ENCODE measurements at regions not wholly inside any gene's neighbourhood (a gene's known extent, or its start where the extent isn't known, plus 50 kb on each side); places are given as distances from the start of the nearest gene placed in this dataset.
"Not testable (repeated sequence)": the region's sequence is repeated elsewhere in the genome, so short reads cannot be mapped to it uniquely, and the experiment has no call there.

GRCh38 chr2:200173691-200174090 is 132.8 kb upstream of the SPATS2L start:
- DNase-seq (ENCODE audit: low spot score): no peak

GRCh38 chr2:200174433-200175216 is 131.9 kb upstream of the SPATS2L start:
- DNase-seq (ENCODE audit: low spot score): no peak

GRCh38 chr2:200177971-200178911 is 128.3 kb upstream of the SPATS2L start:
- no peak for DNase-seq (ENCODE audit: low spot score)

GRCh38 chr2:200179151-200179550 is 127.3 kb upstream of the SPATS2L start:
- no peak for DNase-seq (ENCODE audit: low spot score)

GRCh38 chr2:200180943-200181342 is 125.5 kb upstream of the SPATS2L start:
- DNase-seq (ENCODE audit: low spot score): no peak

GRCh38 chr2:200181755-200182154 is 124.7 kb upstream of the SPATS2L start:
- no peak for DNase-seq (ENCODE audit: low spot score)

- no peak for DNase-seq (ENCODE audit: low spot score)
Observed at GRCh38 chr2:200184748-200185627, 121.5 kb upstream of the SPATS2L start.

GRCh38 chr2:200185628-200186000 is 120.9 kb upstream of the SPATS2L start:
- DNase-seq (ENCODE audit: low spot score): no peak

GRCh38 chr2:200186002-200186401 is 120.5 kb upstream of the SPATS2L start:
- DNase-seq (ENCODE audit: low spot score): no peak

- no peak for DNase-seq (ENCODE audit: low spot score)
Observed at GRCh38 chr2:200188876-200189275, 117.6 kb upstream of the SPATS2L start.

- DNase-seq (ENCODE audit: low spot score): peak; percentile 51
Observed at GRCh38 chr2:200189964-200190363, 116.5 kb upstream of the SPATS2L start.

- no peak for DNase-seq (ENCODE audit: low spot score)
Observed at GRCh38 chr2:200193331-200193730, 113.2 kb upstream of the SPATS2L start.

- no peak for DNase-seq (ENCODE audit: low spot score)
Observed at GRCh38 chr2:200193791-200194190, 112.7 kb upstream of the SPATS2L start.

- no peak for DNase-seq (ENCODE audit: low spot score)
Observed at GRCh38 chr2:200194746-200195145, 111.7 kb upstream of the SPATS2L start.

- no peak for DNase-seq (ENCODE audit: low spot score)
Observed at GRCh38 chr2:200199005-200199404, 107.5 kb upstream of the SPATS2L start.

GRCh38 chr2:200199576-200200263 is 106.8 kb upstream of the SPATS2L start:
- no peak for DNase-seq (ENCODE audit: low spot score)

- not testable (repeated sequence) for DNase-seq (ENCODE audit: low spot score)
Observed at GRCh38 chr2:200201839-200202238, 104.7 kb upstream of the SPATS2L start.

- DNase-seq (ENCODE audit: low spot score): no peak
Observed at GRCh38 chr2:200203381-200203827, 103.1 kb upstream of the SPATS2L start.

- no peak for DNase-seq (ENCODE audit: low spot score)
Observed at GRCh38 chr2:200208041-200208440, 98.5 kb upstream of the SPATS2L start.

GRCh38 chr2:200209030-200209429 is 97.5 kb upstream of the SPATS2L start:
- no peak for DNase-seq (ENCODE audit: low spot score)

GRCh38 chr2:200211643-200212042 is 94.8 kb upstream of the SPATS2L start:
- no peak for DNase-seq (ENCODE audit: low spot score)
